HG03558 (cell line): ENCODE measurements at regions not wholly inside any gene's neighbourhood (a gene's known extent, or its start where the extent isn't known, plus 50 kb on each side); places are given as distances from the start of the nearest gene placed in this dataset.

Source experiments
- ATAC-seq: cut with Tn5 transposase; IDR thresholded peaks from one replicate; pipeline ENCODE4 v1.9.1; 2021; ENCODE audit warnings: moderate number of reproducible peaks; ENCODE audit not compliant: unreplicated experiment; ENCODE audit errors: extremely low read depth

- no peak for ATAC-seq
Measured at GRCh38 chr6:74075896-74076295, 379.9 kb downstream of the CD109 start.

- no peak for ATAC-seq
Measured at GRCh38 chr6:74075323-74075722, 379.3 kb downstream of the CD109 start.

GRCh38 chr6:74074645-74075044, 378.6 kb downstream of the CD109 start:
- ATAC-seq: no peak

- ATAC-seq: no peak
Measured at GRCh38 chr6:74073999-74074398, 378.0 kb downstream of the CD109 start.

GRCh38 chr6:74073429-74073828, 377.4 kb downstream of the CD109 start:
- no peak for ATAC-seq

- ATAC-seq: no peak
Measured at GRCh38 chr6:74071214-74071613, 375.2 kb downstream of the CD109 start.

- no peak for ATAC-seq
Measured at GRCh38 chr6:74070711-74071110, 374.7 kb downstream of the CD109 start.

- ATAC-seq: no peak
Measured at GRCh38 chr6:74070091-74070490, 374.1 kb downstream of the CD109 start.

GRCh38 chr6:74069089-74069581, 373.1 kb downstream of the CD109 start:
- no peak for ATAC-seq

- no peak for ATAC-seq
Measured at GRCh38 chr6:74066168-74066871, 370.3 kb downstream of the CD109 start.

GRCh38 chr6:74065705-74066104, 369.7 kb downstream of the CD109 start:
- no peak for ATAC-seq

GRCh38 chr6:74063391-74063790, 367.4 kb downstream of the CD109 start:
- ATAC-seq: no peak

- ATAC-seq: no peak
Measured at GRCh38 chr6:74061201-74061600, 365.2 kb downstream of the CD109 start.

GRCh38 chr6:74060354-74060753, 364.4 kb downstream of the CD109 start:
- ATAC-seq: no peak

- no peak for ATAC-seq
Measured at GRCh38 chr6:74058606-74059005, 362.6 kb downstream of the CD109 start.

- ATAC-seq: no peak
Measured at GRCh38 chr6:74057326-74057725, 361.3 kb downstream of the CD109 start.

GRCh38 chr6:74054190-74054589, 358.2 kb downstream of the CD109 start:
- no peak for ATAC-seq

GRCh38 chr6:74050921-74051320, 354.9 kb downstream of the CD109 start:
- ATAC-seq: no peak

GRCh38 chr6:74048387-74048786, 352.4 kb downstream of the CD109 start:
- ATAC-seq: no peak

GRCh38 chr6:74044417-74045096, 348.6 kb downstream of the CD109 start:
- no peak for ATAC-seq

- no peak for ATAC-seq
Measured at GRCh38 chr6:74041420-74041819, 345.4 kb downstream of the CD109 start.

- no peak for ATAC-seq
Measured at GRCh38 chr6:74018825-74019224, 322.8 kb downstream of the CD109 start.
